ENCODE measurements at regions not wholly inside any gene's neighbourhood (a gene's known extent, or its start where the extent isn't known, plus 50 kb on each side); places are given as distances from the start of the nearest gene placed in this dataset.

DNA sequence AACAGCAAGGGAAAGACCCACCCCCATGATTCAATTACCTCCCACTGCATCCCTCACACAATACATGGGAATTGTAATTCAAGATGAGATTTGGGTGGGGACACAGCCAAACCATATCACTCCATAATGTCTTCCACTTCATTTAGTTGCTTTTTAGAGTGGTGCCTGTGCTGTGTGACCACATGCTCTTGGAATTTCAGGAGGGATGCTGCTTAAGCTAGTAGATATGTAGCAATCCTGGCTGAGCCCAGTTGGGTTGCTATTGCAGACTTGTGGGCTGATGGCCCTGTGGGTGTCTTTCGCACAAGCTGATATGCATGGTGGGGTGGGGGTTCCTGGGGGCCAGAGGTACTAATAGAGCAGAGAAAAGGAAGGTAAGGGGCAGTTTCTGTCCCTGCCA, 160.4 kb upstream of the SYT6 start:
- DNase-seq: no peak

GRCh38 chr1:114310695-114311271, 157.1 kb upstream of the SYT6 start:
- DNase-seq: peak; percentile 50

- no peak for DNase-seq
These were observed 149.2 kb upstream of the SYT6 start for GRCh38 chr1:114302821-114303220.

GRCh38 chr1:114299331-114299975, 145.8 kb upstream of the SYT6 start:
- no peak for DNase-seq

DNA sequence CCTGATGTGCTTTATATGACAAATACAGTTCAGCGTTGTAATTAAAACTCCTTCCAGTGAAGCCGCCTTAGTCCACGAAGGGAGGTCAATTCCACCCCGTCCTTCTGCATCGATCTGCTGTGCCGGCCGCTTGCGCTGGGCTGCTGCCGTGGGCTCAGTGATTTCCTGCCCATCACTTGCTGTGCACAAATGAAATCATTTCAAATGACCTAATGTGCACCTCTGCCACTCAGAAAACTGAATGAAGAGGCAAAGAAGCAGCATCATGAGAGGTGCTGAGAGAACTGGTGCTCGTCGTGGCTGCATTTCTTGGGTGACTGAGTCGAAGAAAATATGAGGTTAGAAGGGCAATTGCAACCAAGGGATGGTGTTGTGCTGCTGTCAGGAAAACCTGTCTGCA, 144.3 kb upstream of the SYT6 start:
- DNase-seq: no peak

DNA sequence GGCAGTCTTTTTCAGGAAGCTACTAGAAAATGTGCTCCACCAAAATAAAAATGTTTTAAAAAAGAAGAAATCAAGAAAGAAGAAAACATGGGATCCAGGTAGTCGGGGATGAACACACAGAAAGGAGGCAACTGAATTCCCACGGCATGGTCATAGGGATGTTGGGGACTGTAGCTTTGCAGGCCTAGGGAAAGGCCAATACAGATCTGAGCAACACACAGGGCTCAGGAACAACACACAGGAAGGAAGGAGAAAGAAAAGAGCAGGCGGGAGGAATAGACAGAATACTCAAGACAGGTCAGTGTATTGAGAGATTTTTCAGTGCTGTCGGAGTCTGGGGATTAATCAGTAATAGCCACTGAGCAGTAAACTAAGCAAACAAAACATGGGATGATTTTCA, 142.7 kb upstream of the SYT6 start:
- DNase-seq: no peak

DNA sequence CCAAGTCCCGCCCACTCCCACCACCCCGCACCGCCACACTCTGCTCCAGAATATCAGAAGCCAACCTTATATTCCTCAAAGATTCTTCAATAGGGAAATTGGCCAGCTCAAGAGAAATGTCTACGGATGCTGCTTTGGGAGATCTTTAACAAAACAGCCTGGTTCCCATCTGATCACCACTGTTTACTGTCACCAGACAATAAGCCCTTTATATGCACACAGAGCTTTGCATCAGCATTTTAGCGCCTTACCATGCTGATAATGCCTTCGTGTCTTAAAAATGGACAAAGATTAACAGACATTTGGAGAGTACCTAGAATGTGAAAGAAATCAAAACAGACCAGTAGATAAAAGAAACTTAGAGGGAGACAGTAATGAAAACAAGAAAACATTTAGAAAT, 141.7 kb upstream of the SYT6 start:
- no peak for DNase-seq

- no peak for DNase-seq
These were observed 139.2 kb upstream of the SYT6 start for GRCh38 chr1:114292835-114293234.

DNA sequence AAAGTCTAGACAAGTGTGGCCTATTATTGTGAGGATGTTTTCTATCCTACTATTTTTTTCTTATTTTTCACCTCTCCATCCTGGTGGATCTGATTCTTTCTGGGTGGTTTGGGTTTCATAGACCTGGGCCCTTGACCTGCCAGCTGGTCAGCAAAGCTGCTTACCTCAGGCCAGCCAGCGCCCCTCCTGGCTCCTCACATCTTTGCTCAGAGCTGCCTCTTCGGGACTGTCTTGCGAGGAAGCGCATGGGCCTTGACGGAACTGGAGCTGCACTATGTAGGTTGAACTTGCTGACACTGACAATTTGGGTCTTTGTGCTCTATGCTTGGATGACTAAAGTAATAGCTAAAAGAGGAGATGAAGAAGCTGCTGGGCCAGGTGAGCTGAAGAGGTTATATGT, 138.5 kb upstream of the SYT6 start:
- no peak for DNase-seq

GRCh38 chr1:114290776-114291175, 137.1 kb upstream of the SYT6 start:
- DNase-seq: no peak

GRCh38 chr1:114290341-114290740, 136.7 kb upstream of the SYT6 start:
- no peak for DNase-seq

DNA sequence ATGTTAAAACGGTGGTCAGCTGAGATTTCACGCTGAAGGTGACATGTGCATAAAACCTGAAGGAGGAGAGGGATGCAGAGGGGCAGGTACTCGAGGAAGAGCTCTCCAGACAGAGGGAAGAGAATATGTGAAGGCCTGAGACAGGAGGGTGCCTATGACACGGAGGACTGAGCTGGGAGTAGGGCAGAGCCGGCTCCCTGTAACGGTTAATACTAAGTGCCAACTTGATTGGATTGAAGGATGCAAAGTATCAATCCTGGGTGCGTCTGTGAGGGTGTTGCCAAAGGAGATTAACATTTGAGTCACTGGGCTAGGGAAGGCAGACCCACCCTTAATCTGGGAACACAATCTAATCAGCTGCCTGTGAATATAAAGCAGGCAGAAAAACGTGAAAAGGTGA, 136.2 kb upstream of the SYT6 start:
- no peak for DNase-seq

DNA sequence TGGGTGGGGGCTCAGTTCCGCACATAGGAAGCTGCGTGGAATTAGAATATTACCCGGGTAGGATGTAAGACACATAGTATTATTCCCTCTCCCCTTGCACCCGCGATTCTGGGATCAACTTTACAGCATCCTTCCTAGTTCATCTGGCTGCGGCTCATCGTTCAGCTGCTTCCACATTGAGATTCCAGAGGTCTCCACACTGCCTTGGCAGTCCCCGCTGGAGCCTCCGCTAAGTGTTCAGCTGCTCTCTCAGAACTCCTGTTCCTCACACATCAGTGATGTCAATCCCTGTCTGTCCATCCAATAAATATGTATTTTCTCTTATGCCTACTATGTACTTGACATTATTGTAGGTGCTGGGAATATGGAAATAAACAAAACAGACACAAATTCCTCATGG, 135.6 kb upstream of the SYT6 start:
- DNase-seq: peak; percentile 52

GRCh38 chr1:114286960-114287359, 133.3 kb upstream of the SYT6 start:
- DNase-seq: no peak

- no peak for DNase-seq
These were observed 132.5 kb upstream of the SYT6 start for GRCh38 chr1:114286179-114286578.

- DNase-seq: peak; percentile 96
These were observed 129.2 kb upstream of the SYT6 start for GRCh38 chr1:114282751-114283403.

GRCh38 chr1:114278911-114279310, 125.2 kb upstream of the SYT6 start:
- DNase-seq: no peak

- DNase-seq: no peak
These were observed 124.8 kb upstream of the SYT6 start for GRCh38 chr1:114278430-114278829.

- peak; percentile 11 for DNase-seq
These were observed 121.1 kb upstream of the SYT6 start for GRCh38 chr1:114274621-114275317.

GRCh38 chr1:114272593-114272992, 118.9 kb upstream of the SYT6 start:
- no peak for DNase-seq

- no peak for DNase-seq
These were observed 117.0 kb upstream of the SYT6 start for GRCh38 chr1:114270718-114271117.

DNA sequence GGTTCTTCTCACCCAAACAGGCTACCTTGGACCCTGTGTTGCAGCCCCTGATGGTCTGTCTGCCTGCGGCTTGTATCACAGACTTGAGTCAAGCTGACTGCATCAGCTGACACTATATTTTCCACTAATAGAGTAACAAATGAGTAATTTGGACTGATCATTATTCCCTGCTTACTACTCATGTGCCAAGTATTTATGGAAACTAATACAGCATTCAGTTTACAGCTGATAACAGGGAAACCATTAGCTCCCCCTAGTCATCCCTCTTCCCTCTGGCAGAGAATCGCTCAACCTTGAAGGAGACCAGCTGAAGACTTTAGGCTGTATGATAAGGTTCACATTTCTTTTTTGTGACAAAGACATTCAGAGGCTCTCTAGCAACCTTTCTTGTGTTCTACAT, 116.6 kb upstream of the SYT6 start:
- no peak for DNase-seq

GRCh38 chr1:114269539-114269938, 115.9 kb upstream of the SYT6 start:
- DNase-seq: no peak
